K562 (cell line): ENCODE measurements at regions not wholly inside any gene's neighbourhood (a gene's known extent, or its start where the extent isn't known, plus 50 kb on each side); places are given as distances from the start of the nearest gene placed in this dataset.

ENCODE experiments used
- ATAC-seq: fragments of 200-7000 bp; cut with Tn5 transposase; 3 replicates; pipeline ENCODE4 v1.9.1; 2020; ENCODE audit warnings: moderate library complexity
- BruUV-seq: library from RNA; stranded (reverse); fragments of 400-500 nt; replicated peaks from 2 replicates; lab custom pipeline; 2021; lab: Mats Ljungman, UMichigan
- CTCF ChIA-PET: fragments of 300-600 bp; formaldehyde crosslinking; extraction: SDS; loops from one replicate; lab custom pipeline; 2021; ENCODE audit warnings: low intra/inter-chr PET ratio; lab: Yijun Ruan, JAX
- POLR2A ChIA-PET: fragments of 300-600, 350-650 bp; sonication (Branson Sonifier 250); formaldehyde crosslinking; extraction: SDS; loops from one replicate; lab custom pipeline; 2021; ENCODE audit warnings: antibody characterized with exemption, inconsistent platforms; lab: Yijun Ruan, JAX
- DNase-seq, 4 experiments: peaks; one replicate each; pipeline versions ENCODE4 v3.0.0 to v3.0.0-alpha.2; 2011 to 2018; ENCODE audit warnings: low spot score in 3 of 4, mixed read lengths in 3 of 4; ENCODE audit errors: extremely low read depth in 1 of 4
- FAIRE-seq: peaks from 2 replicates; lab custom pipeline; 2011; peaks lifted over from hg19 to GRCh38; lab: Jason Lieb, UNC
- H2AFZ ChIP-seq: 2 replicates; pipeline ENCODE4 v1.6.0; 2011; ENCODE audit warnings: low read depth, low read length, control low read depth, inconsistent platforms
- H3K27ac ChIP-seq: fragments of 200-600 bp; 3 replicates; pipeline ENCODE4 v1.8.0; 2011; ENCODE audit warnings: low read depth, mild to moderate bottlenecking, control low read depth, inconsistent platforms, low read length, moderate library complexity, mixed read lengths; ENCODE audit errors: extremely low read depth
- H3K27me3 ChIP-seq, 2 experiments: fragments of 300-600 bp in 1 of 2; 2 replicates in 1 of 2; 3 replicates in 1 of 2; pipeline versions ENCODE4 v1.6.0 to v1.8.0; 2011; ENCODE audit warnings: inconsistent platforms in 2 of 2, low read length in 2 of 2, mild to moderate bottlenecking in 1 of 2, mixed read lengths in 1 of 2, moderate library complexity in 1 of 2; ENCODE audit not compliant: control insufficient read depth in 2 of 2, insufficient read depth in 2 of 2
- H3K36me3 ChIP-seq: fragments of 300-600 bp; 3 replicates; pipeline ENCODE4 v1.8.0; 2011; ENCODE audit warnings: mild to moderate bottlenecking, low read length, inconsistent platforms; ENCODE audit not compliant: control insufficient read depth, insufficient read depth
- H3K4me1 ChIP-seq, 2 experiments: fragments of 200-600 bp in 1 of 2; replicated peaks in 1 of 2; 2 replicates in 1 of 2; 3 replicates in 1 of 2; pipeline versions ENCODE4 v1.5.1 to v1.8.0; 2011; ENCODE audit warnings: inconsistent platforms in 2 of 2, low read length in 2 of 2, mild to moderate bottlenecking in 1 of 2, mixed read lengths in 1 of 2, moderate library complexity in 1 of 2; ENCODE audit not compliant: control insufficient read depth in 2 of 2, insufficient read depth in 2 of 2
- H3K4me2 ChIP-seq: 2 replicates; pipeline ENCODE4 v1.6.1; 2011; ENCODE audit warnings: low read length, control low read depth, inconsistent platforms, mixed read lengths; ENCODE audit not compliant: insufficient read depth
- H3K4me3 ChIP-seq: fragments of 200-600 bp; sonication (generic), shearing (Covaris generic); 2 replicates; pipeline ENCODE4 v1.5.1; 2016; ENCODE audit warnings: control low read depth, inconsistent platforms
- H3K79me2 ChIP-seq: fragments of 200-600 bp; 3 replicates; pipeline ENCODE4 v1.8.0; 2011; ENCODE audit warnings: low read length, inconsistent platforms; ENCODE audit not compliant: control insufficient read depth, insufficient read depth
- H3K9ac ChIP-seq, 2 experiments: 2 replicates each; pipeline versions ENCODE4 v1.6.0 to v1.6.1; 2011; ENCODE audit warnings: low read depth in 2 of 2, low read length in 2 of 2, control low read depth in 1 of 2, inconsistent platforms in 1 of 2, mild to moderate bottlenecking in 1 of 2, mixed read lengths in 1 of 2; ENCODE audit not compliant: insufficient read depth in 1 of 2
- H3K9me1 ChIP-seq: one replicate; pipeline ENCODE4 v1.6.0; 2011; ENCODE audit warnings: inconsistent platforms, mild to moderate bottlenecking, low read length, moderate library complexity; ENCODE audit not compliant: control insufficient read depth, insufficient read depth
- H3K9me3 ChIP-seq: replicated peaks from 2 replicates; pipeline ENCODE4 v1.5.1; 2011; ENCODE audit warnings: low read depth, low read length, inconsistent platforms; ENCODE audit not compliant: control insufficient read depth, insufficient read depth
- H4K20me1 ChIP-seq: replicated peaks from 2 replicates; pipeline ENCODE4 v1.6.1; 2011; ENCODE audit warnings: low read length, inconsistent platforms, mixed read lengths; ENCODE audit not compliant: control insufficient read depth, insufficient read depth
- CBX1 ChIP-seq: sonication (generic); IDR thresholded peaks from 2 replicates; pipeline ENCODE4 v1.6.1; 2016; ENCODE audit warnings: antibody characterized with exemption, low read depth, mild to moderate bottlenecking
- CSDE1 ChIP-seq, 2 experiments: fragments of 450-650 bp; IDR thresholded peaks; 2 replicates each; pipeline ENCODE4 v1.6.1; 2016; ENCODE audit warnings: mild to moderate bottlenecking in 1 of 2
- E2F5 ChIP-seq: sonication (generic); formaldehyde crosslinking; IDR thresholded peaks from 2 replicates; pipeline ENCODE4 v1.8.0; 2022; ENCODE audit warnings: mild to moderate bottlenecking, missing genetic modification reagents
- ELF1 ChIP-seq: fragments of 200-800 bp; sonication (Bioruptor generic); IDR thresholded peaks from 2 replicates; pipeline ENCODE4 v1.6.1; 2016; ENCODE audit warnings: missing genetic modification characterization, missing compliant biosample characterization
- HNRNPH1 ChIP-seq: fragments of 200-400 bp; formaldehyde crosslinking; optimal IDR thresholded peaks from 2 replicates; pipeline ENCODE3; 2017; ENCODE audit warnings: low read depth, mild to moderate bottlenecking, low read length, moderate library complexity
- HOMEZ ChIP-seq: fragments of 250-450 bp; sonication (Bioruptor Pico); IDR thresholded peaks from 2 replicates; pipeline ENCODE4 v1.4.0; 2020; ENCODE audit warnings: mild to moderate bottlenecking, moderate library complexity
- JUN ChIP-seq, 2 experiments: sonication (generic) in 1 of 2; formaldehyde crosslinking in 1 of 2; IDR thresholded peaks; 2 replicates each; pipeline versions ENCODE4 v1.6.1 to v1.8.0; 2012 to 2022; ENCODE audit warnings: borderline replicate concordance in 2 of 2, mild to moderate bottlenecking in 2 of 2, improper control_type of control experiment in 1 of 2, low read depth in 1 of 2, low read length in 1 of 2, missing genetic modification reagents in 1 of 2
- KLF6 ChIP-seq: fragments of 250-450 bp; sonication (Bioruptor Pico); IDR thresholded peaks from 2 replicates; pipeline ENCODE4 v1.4.0; 2020; ENCODE audit warnings: mild to moderate bottlenecking, moderate library complexity, borderline replicate concordance
- MAFF ChIP-seq: IDR thresholded peaks from 2 replicates; pipeline ENCODE4 v1.6.1; 2012; ENCODE audit warnings: low read length, improper control_type of control experiment
- MTF1 ChIP-seq: fragments of 250-450 bp; sonication (Bioruptor Pico); IDR thresholded peaks from 2 replicates; pipeline ENCODE4 v1.9.0; 2021; ENCODE audit warnings: moderate library complexity, mild to moderate bottlenecking, inconsistent platforms, borderline replicate concordance
- PCBP1 ChIP-seq: fragments of 200-400 bp; formaldehyde crosslinking; IDR thresholded peaks from 2 replicates; pipeline ENCODE4 v1.6.1; 2018; ENCODE audit warnings: mild to moderate bottlenecking, low read depth, low read length; ENCODE audit not compliant: poor library complexity, severe bottlenecking
- PREB ChIP-seq: sonication (generic); formaldehyde crosslinking; IDR thresholded peaks from 2 replicates; pipeline ENCODE4 v1.8.1; 2023; ENCODE audit warnings: mild to moderate bottlenecking, missing genetic modification reagents
- PRMT5 ChIP-seq: sonication (generic); formaldehyde crosslinking; IDR thresholded peaks from 2 replicates; pipeline ENCODE4 v1.5.0; 2020; ENCODE audit warnings: missing genetic modification reagents
- SRSF9 ChIP-seq: fragments of 200-400 bp; formaldehyde crosslinking; IDR thresholded peaks from 2 replicates; pipeline ENCODE4 v1.6.1; 2017; ENCODE audit warnings: low read depth, low read length, borderline replicate concordance
- TARDBP ChIP-seq: fragments of 450-650 bp; IDR thresholded peaks from 2 replicates; pipeline ENCODE4 v1.6.1; 2016
- TBL1XR1 ChIP-seq, 2 experiments: IDR thresholded peaks; 2 replicates each; pipeline ENCODE4 v1.6.1; 2012; ENCODE audit warnings: improper control_type of control experiment in 2 of 2, low read length in 2 of 2, mild to moderate bottlenecking in 1 of 2
- ZBTB33 ChIP-seq: sonication (generic); formaldehyde crosslinking; IDR thresholded peaks from 2 replicates; pipeline ENCODE4 v1.8.1; 2023; ENCODE audit warnings: mild to moderate bottlenecking, missing genetic modification reagents
- ZKSCAN1 ChIP-seq: fragments of 150-350 bp; IDR thresholded peaks from 2 replicates; pipeline ENCODE4 v1.6.1; 2016; ENCODE audit warnings: low read depth, low read length
- ZNF586 ChIP-seq: fragments of 450-650 bp; formaldehyde crosslinking; conservative IDR thresholded peaks from 2 replicates; pipeline ENCODE4 v1.4.0; 2020; ENCODE audit warnings: mild to moderate bottlenecking, moderate library complexity
- WGBS: fragments of 100-300 bp; shearing (Covaris generic); methylation state at CpG from one replicate; pipeline ENCODE4 v1.1.6; 2016; ENCODE audit warnings: low coverage, mixed read lengths; ENCODE audit not compliant: insufficient coverage; ENCODE audit errors: missing lambda C conversion rate; 5-methylcytosine and 5-hydroxymethylcytosine counted together
- in situ Hi-C: fragments of 300-500 bp; cut with MboI; formaldehyde crosslinking; loops from 4 replicates; pipeline ENCODE4 v1.15.0; 2018; ENCODE audit warnings: inconsistent platforms, mixed read lengths
- intact Hi-C: fragments of 100-400 bp; cut with micrococcal nuclease; formaldehyde crosslinking; loops from 2 replicates; pipeline ENCODE4 v1.14.2; 2022

GRCh38 chr2:177324797-177325196 is 60.3 kb upstream of the NFE2L2 start:
- FAIRE-seq: no peak
- WGBS: 22% methylated on average over 3 of the region's 3 CpGs
- DNase-seq: no peak
- no peak for ATAC-seq
- Histone ChIP-seq H3K79me2 (no peaks in the 10 kb centered on the region), H3K4me1 (peaks cover 0 to 12% of the 10 kb centered on the region in 2 experiments; a peak in 4 of 5 replicates), H3K9me1 (no peaks in the 10 kb centered on the region), H3K4me2 (no peak overlapping the region), H4K20me1 (no peaks in the 10 kb centered on the region), H3K27ac (no peak overlapping the region), H2AFZ (no peak overlapping the region), H3K27me3 (no peaks in the 10 kb centered on the region), H3K9me3 (no peaks in the 10 kb centered on the region), H3K36me3 (no peaks in the 10 kb centered on the region; the same call in 2 of the 3 replicates), H3K4me3 (no peak overlapping the region), H3K9ac (no peak overlapping the region)
- ChIA-PET POLR2A (no interaction called here), CTCF (no interaction called here)
- intact Hi-C loops (no loop called here), in situ Hi-C loops (no loop called here)
- BruUV-seq: no TSS peak
- TF ChIP-seq JUN (IDR thresholded peaks at IDR 0.05; ENCODE audit: borderline replicate concordance, low read depth, low read length): no peak
- TF ChIP-seq JUN (CRISPR knock-in tag; IDR thresholded peaks at IDR 0.05; ENCODE audit: borderline replicate concordance): no peak
- no peak for TF ChIP-seq TARDBP
- no peak for TF ChIP-seq SRSF9
- no peak for TF ChIP-seq E2F5 (CRISPR knock-in tag)
- TF ChIP-seq ZNF586: no peak
- TF ChIP-seq HNRNPH1: no peak
- TF ChIP-seq ZKSCAN1: no peak
- TF ChIP-seq ELF1 (tag): no peak
- TF ChIP-seq KLF6 (CRISPR knock-in tag): no peak
- no peak for TF ChIP-seq PRMT5 (CRISPR knock-in tag)
- no peak for TF ChIP-seq MAFF
- TF ChIP-seq HOMEZ (CRISPR knock-in tag): no peak
- TF ChIP-seq CSDE1 (IDR thresholded peaks at IDR 0.05): no peak
- TF ChIP-seq ZBTB33 (CRISPR knock-in tag): no peak
- no peak for TF ChIP-seq MTF1 (CRISPR knock-in tag)
- no peak for TF ChIP-seq TBL1XR1 (IDR thresholded peaks at IDR 0.05; ENCODE audit: low read length in 2 of 2)
- TF ChIP-seq PREB (CRISPR knock-in tag): no peak
- no peak for TF ChIP-seq PCBP1
- no peak for TF ChIP-seq CBX1
